HG03558 (cell line): ENCODE measurements at regions not wholly inside any gene's neighbourhood (a gene's known extent, or its start where the extent isn't known, plus 50 kb on each side); places are given as distances from the start of the nearest gene placed in this dataset.
"Not testable (repeated sequence)": the region's sequence is repeated elsewhere in the genome, so short reads cannot be mapped to it uniquely, and the experiment has no call there.

ENCODE experiments used
- ATAC-seq: cut with Tn5 transposase; IDR thresholded peaks from one replicate; pipeline ENCODE4 v1.9.1; 2021; ENCODE audit warnings: moderate number of reproducible peaks; ENCODE audit not compliant: unreplicated experiment; ENCODE audit errors: extremely low read depth

DNA sequence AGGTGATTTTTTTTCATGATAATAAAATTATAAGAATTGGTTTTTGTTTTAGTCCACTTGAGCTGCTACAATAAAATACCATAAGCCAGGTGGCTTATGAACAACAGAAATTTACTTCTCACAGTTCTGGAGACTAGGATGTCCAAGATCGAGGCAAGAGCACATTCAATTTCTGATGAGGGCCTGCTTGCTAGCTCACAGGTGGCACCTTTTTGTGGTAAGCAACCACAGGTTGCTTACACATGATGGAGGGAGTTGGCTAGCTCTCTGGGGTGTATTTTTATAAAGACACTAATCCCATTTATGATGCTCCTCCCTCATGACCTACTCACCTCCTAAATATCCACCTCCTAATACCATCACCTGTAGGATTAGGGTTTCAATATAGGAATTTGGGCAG lies 1248.5 kb upstream of the TENM3 start:
- no peak for ATAC-seq

DNA sequence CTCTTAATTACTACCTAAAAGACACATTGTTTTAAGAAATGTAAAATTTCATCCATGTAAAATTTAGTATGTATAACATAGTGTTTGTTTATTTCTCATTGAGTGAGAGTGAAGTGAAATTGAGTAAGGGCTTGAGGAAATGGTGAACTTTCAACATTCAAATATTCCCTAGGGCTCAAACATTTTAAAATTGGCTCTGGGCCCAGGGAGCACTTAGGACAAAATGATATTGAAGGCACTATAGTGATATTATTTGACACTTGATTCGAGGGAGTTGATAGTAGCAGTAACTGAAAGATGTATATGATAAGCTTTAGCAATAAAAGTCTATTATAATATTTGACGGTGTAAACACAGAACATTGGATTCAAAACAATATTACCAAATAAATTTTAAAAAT lies 1244.0 kb upstream of the TENM3 start:
- ATAC-seq, result no peak

DNA sequence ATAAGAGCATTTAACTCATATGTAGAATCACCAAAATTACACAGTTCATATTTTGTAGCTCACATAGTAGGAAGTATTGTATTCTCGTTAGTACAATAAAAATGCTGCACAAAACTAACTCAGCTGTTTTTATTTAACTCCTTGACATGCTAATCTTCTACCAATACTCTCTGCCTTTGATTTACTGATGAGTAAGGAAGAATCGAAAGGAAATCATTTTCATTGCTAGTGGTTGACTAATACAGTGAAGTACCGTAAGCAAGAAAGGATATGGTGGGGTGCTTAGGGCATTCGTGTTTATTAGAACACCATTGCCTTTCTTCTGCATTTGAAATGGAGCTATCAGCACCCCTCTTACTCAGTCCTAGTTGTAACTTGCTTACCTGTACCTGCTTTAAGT lies 1239.1 kb upstream of the TENM3 start:
- ATAC-seq, result no peak

DNA sequence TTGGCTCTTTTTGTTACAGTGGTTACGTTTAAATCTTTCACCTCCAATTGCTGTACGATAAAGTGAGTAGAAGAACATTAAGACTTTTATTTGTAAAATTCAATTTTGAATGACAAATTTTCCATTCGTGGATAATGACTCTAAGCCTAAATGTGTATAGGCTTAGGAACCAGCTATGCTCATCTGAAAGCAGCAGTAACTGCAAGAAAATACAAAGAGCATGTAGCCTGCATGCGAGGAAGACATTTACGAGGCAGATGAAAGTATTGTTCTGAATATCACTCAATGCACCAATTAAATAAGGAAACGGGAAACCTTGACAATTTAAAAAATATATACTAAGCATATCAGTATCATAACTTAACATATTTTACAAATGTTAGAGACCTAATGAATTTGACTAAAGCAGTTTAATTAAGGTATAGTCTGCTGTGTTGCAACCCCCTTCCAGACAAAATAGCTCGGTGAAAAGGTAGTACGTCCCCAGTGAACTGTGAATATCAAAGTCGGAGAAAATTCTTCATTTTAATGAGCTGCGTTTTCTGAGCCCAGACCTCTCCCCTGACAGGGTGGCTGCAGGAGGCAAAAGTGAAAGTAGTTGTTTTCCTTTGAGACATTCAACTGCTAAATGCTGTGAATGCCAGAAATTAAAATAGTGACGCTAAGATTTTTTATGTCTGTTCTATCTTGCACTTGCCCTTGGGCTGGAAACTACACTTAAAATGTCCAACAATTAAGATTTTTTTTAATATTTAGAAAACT lies 1236.5 kb upstream of the TENM3 start:
- ATAC-seq, result no peak

DNA sequence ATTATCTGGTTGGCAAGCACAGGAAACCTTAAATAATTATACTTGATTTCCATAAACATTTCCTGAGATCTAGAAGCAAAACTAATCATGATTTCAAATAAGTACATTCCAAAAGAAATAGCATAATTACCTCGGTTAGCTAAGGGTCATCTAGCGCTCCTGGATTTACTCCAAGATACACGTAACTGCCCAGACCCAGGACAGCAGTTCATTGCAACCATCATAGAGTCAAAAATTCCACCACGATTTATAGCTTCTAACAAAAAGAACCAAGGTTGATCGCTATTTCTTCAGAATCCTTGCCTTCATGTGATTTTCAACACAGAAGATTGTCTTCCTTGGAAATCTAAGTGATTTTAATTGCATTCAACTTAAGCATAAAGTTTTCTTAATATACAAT lies 1235.5 kb upstream of the TENM3 start:
- no peak for ATAC-seq

DNA sequence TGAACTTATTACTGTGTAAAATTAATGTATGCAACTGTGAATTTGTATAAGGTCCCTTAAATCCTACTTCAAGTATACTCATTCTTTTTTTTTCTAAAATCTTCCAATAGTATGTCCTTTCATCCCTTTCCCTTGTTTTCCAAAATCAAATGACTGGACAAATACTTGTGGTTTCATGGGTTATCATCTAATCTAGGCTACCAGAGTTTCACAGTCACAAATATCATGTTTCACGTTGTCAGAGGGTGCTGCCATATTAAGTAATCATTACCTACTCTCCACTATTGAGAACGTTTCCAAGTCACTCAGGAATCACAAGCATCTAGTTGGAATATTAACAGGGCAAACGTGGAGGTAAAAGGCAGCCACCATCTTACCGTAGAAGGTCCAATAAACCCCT lies 1235.0 kb upstream of the TENM3 start:
- no peak for ATAC-seq

DNA sequence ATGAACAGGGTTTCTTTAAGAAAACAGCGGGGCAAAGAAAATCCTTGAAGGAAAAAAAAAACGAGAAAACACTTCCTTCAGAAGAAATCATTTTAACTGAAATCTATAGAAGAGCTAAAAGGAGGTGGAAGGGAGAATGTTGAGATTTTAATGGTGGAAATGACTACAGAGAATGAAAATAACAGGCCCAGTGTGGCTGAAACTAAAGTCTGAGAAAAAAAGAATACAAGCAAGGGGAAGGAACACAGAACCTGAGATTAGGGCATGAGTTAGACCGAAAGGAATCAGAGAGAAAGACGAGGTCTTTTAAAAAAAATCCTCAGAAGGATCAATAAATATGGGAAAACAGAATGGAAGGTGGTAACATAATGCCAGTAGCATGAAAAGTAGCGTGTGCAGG lies 1230.0 kb upstream of the TENM3 start:
- no peak for ATAC-seq

DNA sequence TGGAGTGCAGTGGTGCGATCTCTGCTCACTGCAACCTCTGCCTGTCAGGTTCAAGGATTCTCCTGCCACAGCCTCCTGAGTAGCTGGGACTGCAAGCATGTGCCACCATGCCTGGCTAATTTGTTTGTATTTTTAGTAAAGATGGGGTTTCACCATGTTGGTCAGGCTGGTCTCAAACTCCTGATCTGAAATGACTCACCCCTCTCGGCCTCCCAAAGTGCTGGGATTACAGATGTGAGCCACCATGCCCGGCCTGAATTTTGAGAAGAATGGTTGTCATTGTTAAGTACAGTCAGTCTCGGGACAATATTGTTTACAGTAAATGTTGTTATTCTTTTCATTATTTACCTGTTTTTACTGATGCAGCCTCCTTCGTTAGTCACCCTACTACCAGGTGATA lies 1226.2 kb upstream of the TENM3 start:
- ATAC-seq, result no peak

DNA sequence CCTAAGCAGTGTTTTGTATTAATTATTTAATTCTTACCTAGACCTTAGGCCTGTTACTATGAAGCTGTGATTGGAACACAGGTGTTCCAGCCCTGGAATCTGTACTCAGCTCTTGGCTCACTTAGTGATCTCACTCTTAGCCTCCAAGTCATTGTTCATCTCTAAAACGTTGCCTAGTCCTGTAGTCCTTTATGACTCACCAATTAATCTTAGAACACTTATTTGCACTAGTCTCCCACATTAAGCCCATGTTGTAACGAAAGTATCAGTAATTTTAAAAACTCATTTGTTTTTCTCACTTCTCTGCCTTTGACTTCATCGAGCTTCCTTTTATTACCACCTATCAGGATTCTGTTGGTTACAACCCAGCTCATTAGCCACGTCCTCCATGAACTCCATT lies 1224.7 kb upstream of the TENM3 start:
- no peak for ATAC-seq

DNA sequence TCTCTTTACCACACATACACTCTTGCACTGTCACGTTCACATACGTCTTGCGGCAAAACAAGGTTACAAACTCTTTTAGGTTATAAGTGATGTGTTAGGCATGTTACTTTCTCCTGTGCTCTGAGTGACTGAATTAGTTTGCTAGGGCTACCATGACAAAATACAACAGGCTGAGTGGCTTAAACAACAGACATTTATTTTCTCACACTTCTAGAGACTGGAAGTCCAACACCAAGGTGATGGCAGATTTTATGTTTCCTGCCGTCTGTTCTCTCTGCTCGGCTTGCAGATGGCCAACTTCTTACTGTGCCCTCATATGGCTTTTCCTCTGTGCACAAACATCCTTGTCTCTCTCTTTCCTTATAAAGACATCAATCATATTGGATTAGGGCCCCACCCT lies 1224.3 kb upstream of the TENM3 start:
- no peak for ATAC-seq

DNA sequence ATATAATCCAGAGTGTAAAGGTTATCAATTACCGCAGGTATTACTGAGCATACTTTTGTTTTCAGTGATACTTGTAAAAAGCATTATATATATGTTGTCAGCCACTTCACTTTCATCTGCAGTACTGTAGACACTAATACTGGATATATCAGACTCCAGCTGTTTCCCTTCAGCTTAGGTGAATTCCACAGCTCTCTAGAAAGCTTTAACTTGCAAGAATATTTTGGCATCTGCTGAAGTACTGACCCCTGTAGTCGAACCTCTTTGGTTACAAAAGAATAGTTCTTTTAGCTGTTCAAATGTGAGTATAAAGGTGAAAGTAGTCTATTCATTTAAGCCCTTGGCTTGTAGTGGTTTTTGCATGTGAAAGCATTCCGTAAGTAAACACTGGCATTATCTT lies 1222.7 kb upstream of the TENM3 start:
- no peak for ATAC-seq

DNA sequence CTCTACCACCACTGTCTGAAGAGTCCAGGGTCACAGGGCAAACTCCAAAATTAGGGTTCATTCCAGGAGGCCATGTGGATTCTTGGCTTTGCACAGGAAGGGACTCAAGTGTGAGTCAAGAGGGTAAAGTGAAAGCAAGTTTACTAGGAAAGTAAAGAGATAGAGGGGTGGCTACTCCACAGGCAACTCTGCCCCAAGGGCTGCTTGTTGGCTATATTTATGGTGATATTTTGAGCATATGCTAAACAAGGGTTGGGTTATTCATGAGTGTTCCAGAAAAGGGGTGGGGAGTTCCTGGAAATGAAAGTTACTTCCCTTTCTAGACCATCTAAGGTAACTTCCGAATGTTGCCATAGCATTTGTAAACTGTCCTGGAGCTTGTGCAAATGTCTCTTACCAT lies 1222.0 kb upstream of the TENM3 start:
- no peak for ATAC-seq

DNA sequence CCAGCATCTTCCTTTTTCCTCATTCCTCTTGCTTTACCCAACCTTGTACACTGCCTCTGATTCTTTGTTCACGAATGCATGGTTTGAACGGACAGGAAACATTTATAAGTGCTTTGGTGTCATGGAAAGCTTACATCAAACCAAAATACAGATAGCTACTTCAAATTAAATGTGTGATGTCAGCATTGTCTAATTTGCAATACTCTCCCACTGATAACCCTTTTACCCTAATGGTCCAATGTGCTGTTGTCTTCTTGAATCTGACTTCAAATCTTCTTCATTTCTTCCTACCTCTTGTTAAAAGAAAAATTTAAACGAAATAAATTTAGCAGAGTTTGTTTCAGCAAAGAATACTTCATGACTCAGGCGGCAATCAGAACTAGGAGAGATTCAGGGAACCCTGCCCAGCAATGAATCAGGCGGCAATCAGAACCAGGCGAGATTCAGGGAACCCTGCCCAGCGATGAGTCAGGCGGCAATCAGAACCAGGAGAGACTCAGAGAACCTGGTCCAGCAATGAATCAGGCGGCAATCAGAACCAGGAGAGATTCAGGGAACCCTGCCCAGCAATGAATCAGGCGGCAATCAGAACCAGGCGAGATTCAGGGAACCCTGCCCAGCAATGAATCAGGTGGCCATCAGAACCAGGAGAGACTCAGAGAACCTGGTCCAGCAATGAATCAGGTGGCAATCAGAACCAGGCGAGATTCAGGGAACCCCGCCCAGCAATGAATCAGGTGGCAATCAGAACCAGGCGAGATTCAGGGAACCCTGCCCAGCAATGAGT lies 1212.9 kb upstream of the TENM3 start:
- ATAC-seq, result not testable (repeated sequence)

DNA sequence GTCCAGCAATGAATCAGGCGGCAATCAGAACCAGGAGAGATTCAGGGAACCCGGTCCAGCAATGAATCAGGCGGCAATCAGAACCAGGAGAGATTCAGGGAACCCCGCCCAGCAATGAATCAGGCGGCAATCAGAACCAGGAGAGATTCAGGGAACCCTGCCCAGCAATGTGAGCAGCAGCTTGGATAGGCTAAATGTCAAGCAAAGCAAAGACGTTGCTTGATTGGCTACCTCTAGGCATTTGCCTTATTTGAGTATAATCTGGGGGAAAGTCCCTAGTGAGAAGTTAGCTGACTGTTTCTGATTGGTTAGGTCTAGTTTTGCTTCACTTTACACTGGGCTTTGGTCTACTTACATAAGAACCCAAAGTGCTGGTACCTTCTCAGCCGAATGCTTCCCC lies 1212.2 kb upstream of the TENM3 start:
- no peak for ATAC-seq

DNA sequence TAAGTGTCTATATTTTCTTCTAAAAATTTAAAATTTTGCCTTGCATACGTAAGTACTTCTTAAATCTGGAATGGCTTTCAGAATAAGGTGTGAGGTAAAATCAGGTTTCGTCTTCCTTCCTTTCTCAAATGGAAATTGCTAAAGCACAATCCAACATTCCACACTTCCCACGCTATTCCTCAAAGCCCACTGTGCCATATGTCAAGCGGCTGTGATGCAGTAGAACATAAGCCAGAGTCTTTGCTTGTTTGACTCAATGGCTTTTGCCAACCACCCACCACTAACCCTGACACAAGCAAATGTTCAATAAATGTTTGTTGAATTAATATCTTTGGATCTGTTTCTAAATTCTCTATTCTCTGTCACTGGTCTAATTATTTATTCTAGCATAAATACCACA lies 1199.7 kb upstream of the TENM3 start:
- ATAC-seq, result no peak

DNA sequence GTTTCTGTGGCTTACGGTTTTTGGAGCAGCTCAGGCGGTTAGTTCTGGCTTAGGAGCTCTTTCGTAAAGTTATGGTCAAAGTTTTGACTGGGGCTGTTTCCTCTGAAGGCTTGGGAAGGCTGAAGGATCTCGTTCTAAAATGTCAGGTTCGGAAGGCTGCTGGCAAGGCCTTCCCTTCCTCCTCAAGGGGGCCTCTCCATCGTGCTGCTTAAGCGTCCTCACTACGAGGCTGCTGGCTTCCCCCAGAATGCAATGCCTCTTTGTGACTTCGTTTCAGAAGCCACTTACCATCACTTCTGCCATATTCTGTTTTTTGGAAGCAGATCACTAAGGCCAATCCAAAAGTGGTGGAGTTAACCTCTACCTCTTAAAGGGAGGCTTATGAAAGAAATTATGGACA lies 1196.4 kb upstream of the TENM3 start:
- ATAC-seq, result no peak

DNA sequence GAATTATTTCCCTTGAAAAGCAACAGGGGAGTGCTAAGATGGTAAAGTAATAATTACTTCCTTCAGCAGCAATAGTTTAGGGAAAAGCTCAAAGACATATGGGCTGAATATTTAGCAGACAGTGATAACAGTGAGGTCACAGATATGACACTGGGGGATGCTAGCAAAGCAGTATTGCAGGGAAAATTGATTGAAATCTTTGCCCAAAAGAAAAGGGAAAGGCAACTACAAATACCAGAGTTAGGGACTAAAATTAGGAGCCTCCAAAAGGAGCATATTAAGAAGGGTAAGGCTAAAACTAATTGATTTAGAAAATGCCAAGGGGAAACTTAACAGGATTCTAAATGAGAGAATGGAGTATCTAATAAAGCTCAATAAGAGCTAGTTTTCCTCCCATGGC lies 1191.3 kb upstream of the TENM3 start:
- no peak for ATAC-seq

DNA sequence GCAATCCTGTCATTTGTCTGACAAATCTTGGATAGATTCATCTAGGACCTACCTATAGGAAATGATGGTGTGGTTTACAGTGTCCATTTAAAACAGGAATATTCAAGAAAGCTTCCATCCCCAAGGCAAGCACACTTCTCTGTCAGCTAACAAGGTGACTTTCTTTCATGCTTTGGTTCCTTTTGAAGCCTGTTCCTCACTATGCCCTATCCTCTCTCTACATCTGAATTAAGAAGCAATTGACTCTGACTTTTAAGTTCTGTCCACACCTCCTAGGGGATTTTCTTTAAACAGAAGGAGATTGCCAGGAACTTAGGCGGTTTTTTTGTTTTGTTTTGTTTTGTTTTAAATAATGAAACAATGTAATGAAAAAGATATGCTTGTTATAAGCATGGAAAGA lies 1181.4 kb upstream of the TENM3 start:
- no peak for ATAC-seq

DNA sequence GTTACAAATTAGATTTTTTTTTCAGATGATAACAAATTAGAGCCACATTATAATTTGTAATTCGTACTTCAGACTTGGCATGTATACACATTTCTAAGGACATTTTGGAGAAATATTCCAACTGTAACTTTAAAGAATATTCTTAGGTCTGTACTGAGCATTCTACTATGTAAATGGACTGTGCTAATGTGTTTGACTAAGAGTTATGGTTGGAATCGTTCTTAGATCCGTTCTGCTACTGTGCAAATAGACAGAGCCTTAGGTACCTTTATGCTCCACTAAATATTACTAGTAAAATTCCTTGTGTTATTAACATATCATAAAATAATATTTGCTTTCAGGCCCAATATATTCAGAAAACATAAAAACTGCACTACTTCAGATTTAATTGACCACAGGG lies 1180.0 kb upstream of the TENM3 start:
- ATAC-seq, result no peak

DNA sequence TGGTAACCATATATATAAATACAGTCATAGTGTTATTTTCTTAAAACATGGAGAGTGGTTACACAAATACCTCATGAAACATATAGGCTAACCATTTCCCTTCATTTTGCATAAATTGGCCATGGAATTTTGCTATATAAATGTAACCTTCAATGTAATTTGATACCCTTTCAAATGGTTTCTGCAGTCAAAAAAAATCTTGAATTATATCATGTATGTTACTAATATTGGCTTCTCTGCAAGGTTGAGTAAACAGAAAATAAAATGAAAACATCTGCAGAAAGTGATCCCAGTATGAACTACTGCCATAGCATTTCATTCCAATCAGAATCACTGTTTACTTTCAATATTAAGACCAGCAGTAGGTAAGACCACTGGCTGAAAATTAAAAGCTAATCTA lies 1165.9 kb upstream of the TENM3 start:
- ATAC-seq, result no peak

DNA sequence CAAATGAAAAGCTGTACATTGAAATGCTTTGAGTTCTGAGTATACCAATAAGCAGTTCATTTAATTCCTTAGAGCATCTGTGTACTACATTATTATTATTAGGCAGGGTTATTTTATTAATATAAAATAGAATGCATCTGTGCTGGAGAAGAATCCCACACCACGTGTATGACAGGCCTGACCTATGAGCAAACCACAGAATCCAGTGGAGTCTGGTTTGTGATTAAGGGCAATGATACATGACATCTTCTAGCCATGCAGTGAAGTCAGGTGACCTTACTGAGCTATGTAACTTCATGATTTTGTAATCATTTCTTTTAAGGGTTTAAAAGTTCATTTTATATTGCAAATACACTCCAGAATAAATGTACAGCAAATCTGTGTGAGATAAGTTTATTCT lies 1165.0 kb upstream of the TENM3 start:
- no peak for ATAC-seq

DNA sequence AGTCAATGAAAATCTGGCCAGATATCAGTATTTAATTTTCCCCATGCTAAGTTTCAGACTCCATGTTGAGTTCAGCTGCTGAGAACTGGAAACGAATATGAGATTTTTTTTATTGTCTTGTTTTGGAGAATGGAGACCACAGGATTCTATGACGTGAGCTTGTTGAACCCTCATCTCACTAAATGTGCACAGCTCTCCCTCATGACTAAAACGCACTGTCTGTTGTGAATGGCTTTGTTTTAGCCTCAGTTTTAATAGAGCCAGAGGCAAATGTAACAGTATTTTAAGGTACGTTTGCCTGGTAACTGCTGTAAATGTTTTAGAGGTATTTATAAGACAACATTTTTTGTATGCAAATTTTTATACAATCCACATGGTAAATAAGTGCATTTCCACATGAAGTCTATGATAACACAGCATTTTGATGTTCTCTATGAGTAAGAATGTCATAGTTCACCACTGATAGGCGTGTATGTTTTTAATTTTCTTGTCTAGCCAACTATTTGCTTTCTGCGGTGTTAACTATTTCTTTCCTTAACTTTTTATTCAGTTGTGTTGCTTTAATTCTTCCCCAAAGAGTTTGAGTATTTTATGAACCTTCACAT lies 1159.3 kb upstream of the TENM3 start:
- no peak for ATAC-seq
